GM12874 (cell line): ENCODE measurements at regions not wholly inside any gene's neighbourhood (a gene's known extent, or its start where the extent isn't known, plus 50 kb on each side); places are given as distances from the start of the nearest gene placed in this dataset.

ENCODE experiments used
- CTCF ChIP-seq: IDR thresholded peaks from 2 replicates; pipeline ENCODE4 v1.5.1; 2011; ENCODE audit warnings: low read depth, mild to moderate bottlenecking, control low read depth, low read length, moderate library complexity; ENCODE audit not compliant: insufficient read depth

- TF ChIP-seq CTCF = no peak
Observed at GRCh38 chr20:59461526-59461925, 142.8 kb upstream of the PHACTR3 start.

GRCh38 chr20:59462249-59462648 is 142.1 kb upstream of the PHACTR3 start:
- no peak for TF ChIP-seq CTCF

- TF ChIP-seq CTCF = no peak
Observed at GRCh38 chr20:59463541-59463940, 140.8 kb upstream of the PHACTR3 start.

GRCh38 chr20:59466107-59466815 is 138.1 kb upstream of the PHACTR3 start:
- no peak for TF ChIP-seq CTCF

GRCh38 chr20:59468831-59469230 is 135.5 kb upstream of the PHACTR3 start:
- TF ChIP-seq CTCF = no peak

GRCh38 chr20:59469267-59470252 is 134.8 kb upstream of the PHACTR3 start:
- no peak for TF ChIP-seq CTCF

GRCh38 chr20:59470521-59470920 is 133.8 kb upstream of the PHACTR3 start:
- no peak for TF ChIP-seq CTCF
